ENCODE measurements at regions not wholly inside any gene's neighbourhood (a gene's known extent, or its start where the extent isn't known, plus 50 kb on each side); places are given as distances from the start of the nearest gene placed in this dataset.

- Mint-ChIP-seq H3K4me3 (no peak overlapping the region), H3K27me3 (no peaks in the 10 kb centered on the region), H3K9me3 (no peaks in the 10 kb centered on the region), H3K4me1 (ENCODE audit: unreplicated experiment) (no peaks in the 10 kb centered on the region), H3K27ac (no peak overlapping the region), H3K36me3 (no peaks in the 10 kb centered on the region)
- no peak for DNase-seq (ENCODE audit: extremely low spot score, unreplicated experiment)
- TF ChIP-seq, protein P1, sequence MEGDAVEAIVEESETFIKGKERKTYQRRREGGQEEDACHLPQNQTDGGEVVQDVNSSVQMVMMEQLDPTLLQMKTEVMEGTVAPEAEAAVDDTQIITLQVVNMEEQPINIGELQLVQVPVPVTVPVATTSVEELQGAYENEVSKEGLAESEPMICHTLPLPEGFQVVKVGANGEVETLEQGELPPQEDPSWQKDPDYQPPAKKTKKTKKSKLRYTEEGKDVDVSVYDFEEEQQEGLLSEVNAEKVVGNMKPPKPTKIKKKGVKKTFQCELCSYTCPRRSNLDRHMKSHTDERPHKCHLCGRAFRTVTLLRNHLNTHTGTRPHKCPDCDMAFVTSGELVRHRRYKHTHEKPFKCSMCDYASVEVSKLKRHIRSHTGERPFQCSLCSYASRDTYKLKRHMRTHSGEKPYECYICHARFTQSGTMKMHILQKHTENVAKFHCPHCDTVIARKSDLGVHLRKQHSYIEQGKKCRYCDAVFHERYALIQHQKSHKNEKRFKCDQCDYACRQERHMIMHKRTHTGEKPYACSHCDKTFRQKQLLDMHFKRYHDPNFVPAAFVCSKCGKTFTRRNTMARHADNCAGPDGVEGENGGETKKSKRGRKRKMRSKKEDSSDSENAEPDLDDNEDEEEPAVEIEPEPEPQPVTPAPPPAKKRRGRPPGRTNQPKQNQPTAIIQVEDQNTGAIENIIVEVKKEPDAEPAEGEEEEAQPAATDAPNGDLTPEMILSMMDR (conservative IDR thresholded peaks at IDR 0.05), result no peak
Observed at GRCh38 chr3:22244761-22245521, 493.9 kb upstream of the ZNF385D start.

DNA sequence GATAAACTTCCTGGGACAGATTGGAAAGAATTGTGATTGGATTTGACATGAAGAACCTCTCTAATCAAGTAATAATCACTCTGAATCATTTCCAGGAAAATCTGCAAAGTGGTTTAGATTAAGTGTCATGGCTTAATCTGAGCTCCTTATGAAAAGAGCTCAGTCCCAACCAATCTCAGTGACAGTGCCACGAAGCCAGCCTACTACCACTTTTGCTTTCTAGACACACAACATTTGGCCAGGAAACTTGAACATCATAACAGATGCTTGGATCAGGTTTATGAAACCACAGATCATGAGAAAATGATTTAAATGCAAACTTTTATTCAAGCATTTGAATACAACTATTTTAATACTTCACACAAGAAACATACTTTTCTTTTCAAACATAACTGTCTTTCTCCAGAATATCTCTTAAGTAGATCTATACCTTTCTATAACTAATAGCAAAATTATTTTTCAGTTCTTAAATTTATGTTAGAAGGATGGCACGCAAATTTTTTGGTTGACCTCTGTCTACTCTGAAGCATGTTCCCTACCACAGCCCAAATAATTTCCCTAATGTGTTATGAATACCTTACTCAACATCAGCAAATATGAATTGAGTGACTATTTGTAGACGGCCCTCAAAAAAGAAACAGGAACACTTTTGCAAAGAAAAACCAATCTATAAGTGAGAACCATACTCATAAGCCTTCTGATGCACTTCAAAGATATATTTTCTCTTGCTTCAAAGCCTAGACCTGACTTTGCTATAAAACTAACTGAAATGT lies 495.0 kb upstream of the ZNF385D start:
- no peaks in the 10 kb centered on the region for H3K36me3 Mint-ChIP-seq

DNA sequence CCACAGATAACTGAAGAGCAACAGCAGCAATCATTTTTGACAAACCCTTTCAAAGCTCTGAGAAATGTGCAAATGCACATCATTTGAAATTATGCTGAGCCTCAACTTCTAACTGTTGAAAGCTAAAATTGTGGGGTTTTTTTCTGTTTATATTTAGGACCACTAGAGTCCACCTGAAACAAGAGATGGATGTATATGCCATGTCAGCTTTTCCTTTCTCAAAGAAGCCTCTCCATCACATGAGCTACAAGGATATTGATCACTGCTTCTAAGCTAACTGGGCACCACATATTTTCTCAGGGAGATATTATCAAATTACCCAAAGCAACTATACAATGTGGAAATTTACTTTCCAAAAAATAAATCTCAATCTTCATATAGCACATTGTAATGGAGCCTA lies 498.6 kb upstream of the ZNF385D start:
- Mint-ChIP-seq H3K27ac (no peak overlapping the region), H3K9me3 (no peaks in the 10 kb centered on the region), H3K4me1 (ENCODE audit: unreplicated experiment) (no peaks in the 10 kb centered on the region), H3K36me3 (no peaks in the 10 kb centered on the region), H3K4me3 (no peak overlapping the region), H3K27me3 (peaks cover 3% of the 10 kb centered on the region)
- TF ChIP-seq, protein P1 (conservative IDR thresholded peaks at IDR 0.05), result no peak
- DNase-seq (ENCODE audit: extremely low spot score, unreplicated experiment), result no peak

More for the DNA sequence above, 495.0 kb upstream of the ZNF385D start:
- TF ChIP-seq, protein P1 (conservative IDR thresholded peaks at IDR 0.05), result no peak
- H3K4me1 Mint-ChIP-seq (ENCODE audit: unreplicated experiment), result no peaks in the 10 kb centered on the region
- no peak overlapping the region for H3K4me3 Mint-ChIP-seq
- DNase-seq (ENCODE audit: extremely low spot score, unreplicated experiment), result no peak
- H3K9me3 Mint-ChIP-seq, result no peaks in the 10 kb centered on the region
- H3K27me3 Mint-ChIP-seq, result no peaks in the 10 kb centered on the region
- no peak overlapping the region for H3K27ac Mint-ChIP-seq

DNA sequence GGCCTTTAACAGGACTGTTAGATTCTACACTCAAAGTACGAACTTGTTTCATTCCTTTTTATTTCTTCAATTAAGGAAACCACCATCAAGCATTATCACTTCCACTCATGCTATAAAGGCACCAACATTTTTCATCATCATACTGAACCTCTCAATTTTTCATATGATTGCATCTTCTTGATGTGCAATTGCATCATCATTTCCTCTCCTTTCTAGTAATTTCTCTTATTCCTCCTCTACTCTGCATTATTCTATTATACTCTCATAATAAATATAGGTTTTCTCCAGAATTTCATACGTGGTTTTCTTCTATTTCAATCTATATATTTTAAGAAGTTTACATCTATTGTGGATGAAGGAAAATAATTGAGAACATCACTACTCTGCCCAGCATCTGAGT lies 506.2 kb upstream of the ZNF385D start:
- H3K27ac Mint-ChIP-seq, result no peak overlapping the region

GRCh38 chr3:22262386-22262785 lies 511.4 kb upstream of the ZNF385D start:
- TF ChIP-seq, protein P1 (conservative IDR thresholded peaks at IDR 0.05), result no peak
- H3K9me3 Mint-ChIP-seq, result no peaks in the 10 kb centered on the region
- no peaks in the 10 kb centered on the region for H3K27me3 Mint-ChIP-seq
- H3K4me1 Mint-ChIP-seq (ENCODE audit: unreplicated experiment), result no peaks in the 10 kb centered on the region
- H3K4me3 Mint-ChIP-seq, result no peak overlapping the region
- no peaks in the 10 kb centered on the region for H3K36me3 Mint-ChIP-seq
- H3K27ac Mint-ChIP-seq, result no peak overlapping the region
- no peak for DNase-seq (ENCODE audit: extremely low spot score, unreplicated experiment)

More for the DNA sequence above, 506.2 kb upstream of the ZNF385D start:
- H3K4me3 Mint-ChIP-seq, result no peak overlapping the region
- H3K9me3 Mint-ChIP-seq, result no peaks in the 10 kb centered on the region
- no peaks in the 10 kb centered on the region for H3K4me1 Mint-ChIP-seq (ENCODE audit: unreplicated experiment)
- no peak for DNase-seq (ENCODE audit: extremely low spot score, unreplicated experiment)
- TF ChIP-seq, protein P1 (conservative IDR thresholded peaks at IDR 0.05), result no peak
- no peaks in the 10 kb centered on the region for H3K36me3 Mint-ChIP-seq
- H3K27me3 Mint-ChIP-seq, result peaks cover 3% of the 10 kb centered on the region
